GM19468 (cell line): ENCODE measurements at regions not wholly inside any gene's neighbourhood (a gene's known extent, or its start where the extent isn't known, plus 50 kb on each side); places are given as distances from the start of the nearest gene placed in this dataset.
"Not testable (repeated sequence)": the region's sequence is repeated elsewhere in the genome, so short reads cannot be mapped to it uniquely, and the experiment has no call there.

Experiments used
- ATAC-seq: cut with Tn5 transposase; IDR thresholded peaks from one replicate; pipeline ENCODE4 v1.9.1; 2021; ENCODE audit warnings: mild to moderate bottlenecking, moderate library complexity, moderate number of reproducible peaks; ENCODE audit not compliant: unreplicated experiment; ENCODE audit errors: extremely low read depth

DNA sequence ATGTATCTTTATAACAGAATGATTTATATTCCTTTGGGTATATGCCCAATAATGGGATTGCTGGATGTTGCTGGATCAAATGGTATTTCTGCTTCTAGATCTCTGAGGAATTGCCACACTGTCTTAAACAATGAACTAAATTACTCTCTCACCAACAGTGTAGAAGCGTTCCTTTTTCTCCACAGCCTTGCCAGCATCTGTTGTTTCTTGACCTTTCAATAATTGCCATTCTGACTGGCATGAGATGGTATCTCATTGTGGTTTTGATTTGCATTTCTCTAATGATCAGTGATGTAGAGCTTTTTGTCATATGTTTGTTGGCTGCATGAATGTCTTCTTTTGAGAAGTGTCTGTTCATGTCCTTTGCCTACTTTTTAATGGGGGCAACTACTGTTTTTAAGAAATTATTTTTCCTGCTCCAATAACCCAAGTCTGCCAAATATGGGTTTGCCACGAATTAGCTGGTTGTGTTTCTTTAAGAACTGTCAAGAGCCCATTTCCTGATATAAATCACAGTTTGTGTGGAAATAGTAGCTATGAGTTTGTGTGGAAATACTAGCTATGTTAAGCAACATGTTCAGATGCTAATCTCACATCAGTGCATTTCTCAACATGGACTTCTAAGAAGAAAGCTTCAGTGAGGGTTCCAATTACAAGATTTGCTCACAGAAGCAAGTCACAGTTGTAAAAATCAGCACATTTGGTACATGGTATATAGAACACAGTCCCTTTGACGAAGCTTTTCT lies 259.4 kb downstream of the ANAPC1 start:
- ATAC-seq: no peak

DNA sequence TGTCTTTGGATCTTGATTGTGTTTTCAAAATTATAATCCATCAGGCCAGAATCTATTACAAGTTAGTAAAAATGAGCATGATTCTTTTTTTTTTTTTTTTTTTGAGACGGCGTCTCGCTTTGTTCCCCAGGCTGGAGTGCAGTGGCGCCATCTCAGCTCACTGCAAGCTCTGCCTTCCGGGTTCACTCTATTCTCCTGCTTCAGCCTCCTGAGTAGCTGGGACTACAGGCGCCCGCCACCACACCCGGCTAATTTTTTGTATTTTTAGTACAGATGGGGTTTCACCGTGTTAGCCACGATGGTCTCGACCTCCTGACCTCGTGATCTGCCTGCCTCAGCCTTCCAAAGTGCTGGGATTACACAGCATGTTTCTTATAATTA lies 258.8 kb downstream of the ANAPC1 start:
- ATAC-seq: not testable (repeated sequence)

DNA sequence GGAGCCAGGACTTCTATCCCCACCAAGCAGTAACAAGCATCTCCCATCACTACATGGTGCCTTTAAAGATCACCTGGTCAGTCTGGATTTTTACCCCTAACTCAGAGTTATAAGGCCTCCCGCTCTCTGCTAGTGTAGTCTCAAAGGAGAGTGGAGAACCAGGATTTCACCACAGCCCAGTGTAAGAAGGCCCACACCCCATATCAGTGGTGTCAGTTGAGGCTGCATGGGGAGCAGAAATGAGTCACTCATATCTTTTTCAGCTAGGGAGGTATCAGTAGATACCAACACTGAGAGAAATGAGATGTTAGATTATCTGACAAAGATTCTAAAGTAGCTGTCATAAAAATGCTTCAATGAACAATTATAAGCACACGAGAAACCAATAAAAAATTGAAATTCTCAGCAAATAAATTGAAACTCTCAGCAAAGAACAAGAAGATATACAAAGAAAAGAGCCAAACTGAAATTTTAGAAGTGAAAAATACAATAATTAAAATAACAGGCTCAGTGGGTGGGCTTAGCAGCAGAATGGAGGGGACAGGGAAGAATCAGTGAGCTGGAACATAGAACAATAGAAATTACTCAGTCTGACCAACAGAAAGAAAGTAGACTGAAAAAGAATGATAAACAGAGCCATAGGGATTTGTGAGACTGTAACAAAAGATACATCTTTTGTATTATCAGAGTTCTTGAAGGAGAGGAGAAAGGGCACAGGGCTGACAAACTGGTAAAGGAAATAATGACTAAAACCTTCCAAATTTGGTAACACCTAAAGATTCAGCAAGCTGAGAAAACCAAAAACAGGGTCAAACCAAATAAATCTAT lies 257.7 kb downstream of the ANAPC1 start:
- ATAC-seq: no peak

DNA sequence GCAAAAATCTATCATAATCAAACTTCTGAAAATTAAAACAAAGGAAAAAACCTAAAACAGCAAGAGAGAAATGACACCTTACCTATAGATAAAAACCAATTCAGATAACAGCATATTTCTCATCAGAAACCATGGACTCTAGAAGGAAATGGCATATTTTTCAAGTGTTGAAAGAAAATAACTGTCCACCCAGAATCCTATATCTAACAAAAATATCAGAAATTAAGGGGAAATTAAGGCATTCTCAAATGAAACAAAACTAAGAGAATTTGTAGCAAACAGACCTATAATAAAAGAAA lies 257.2 kb downstream of the ANAPC1 start:
- no peak for ATAC-seq

DNA sequence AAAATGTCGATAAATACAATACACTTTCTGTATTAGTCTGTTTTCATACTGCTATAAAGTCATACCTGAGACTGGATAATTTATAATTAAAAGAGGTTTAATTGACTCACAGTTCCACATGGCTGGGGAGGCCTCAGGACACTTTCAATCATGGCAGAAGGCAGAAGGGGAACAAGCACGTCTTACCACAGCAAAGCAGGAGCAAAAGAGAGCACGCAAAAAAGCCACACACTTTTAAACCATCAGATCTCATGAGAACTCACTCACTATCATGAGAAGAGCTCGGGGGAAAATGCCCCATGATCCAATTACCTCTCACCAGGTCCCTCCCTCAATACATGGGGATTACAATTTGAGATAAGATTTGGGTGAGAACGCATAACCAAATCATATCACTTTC lies 256.7 kb downstream of the ANAPC1 start:
- no peak for ATAC-seq

DNA sequence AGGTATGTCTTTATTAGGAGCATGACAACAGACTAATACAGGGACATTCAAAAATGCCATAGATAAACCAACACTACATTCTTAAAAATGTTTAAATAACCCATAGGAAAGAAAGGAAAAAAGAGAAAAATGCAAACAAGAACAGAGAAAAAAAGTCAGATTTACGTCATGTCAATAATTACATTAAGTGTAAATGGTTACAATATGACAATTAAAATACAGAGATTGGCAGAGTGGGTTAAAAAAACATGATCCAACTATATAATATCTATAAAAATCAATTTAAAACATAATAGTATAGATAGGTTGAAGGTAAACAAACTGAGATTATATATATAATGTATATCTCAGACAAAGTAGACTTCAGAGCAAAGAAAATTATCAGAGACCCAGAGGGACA lies 255.8 kb downstream of the ANAPC1 start:
- ATAC-seq: no peak

- no peak for ATAC-seq
Observed at GRCh38 chr2:111629983-111630382, 254.0 kb downstream of the ANAPC1 start.

- ATAC-seq: no peak
Observed at GRCh38 chr2:111632661-111633060, 251.3 kb downstream of the ANAPC1 start.

DNA sequence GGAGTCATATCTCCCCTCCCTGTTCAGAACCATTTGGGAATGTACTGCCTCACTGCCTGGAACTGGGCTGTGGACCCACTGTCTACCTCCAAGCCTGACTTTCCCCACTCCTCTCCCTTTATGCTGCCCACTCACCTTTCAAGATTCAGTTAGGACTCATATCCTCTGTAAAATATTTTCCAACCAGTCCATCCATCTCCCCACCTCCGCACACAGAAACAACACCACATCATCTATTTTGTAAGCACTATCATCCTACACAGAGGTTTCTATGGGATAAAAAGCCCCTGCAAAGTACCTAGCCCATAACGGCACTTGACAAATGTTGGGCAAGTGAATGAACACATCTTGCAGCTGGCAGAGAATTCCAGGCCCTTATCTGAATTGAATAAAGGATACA lies 250.8 kb downstream of the ANAPC1 start:
- no peak for ATAC-seq

DNA sequence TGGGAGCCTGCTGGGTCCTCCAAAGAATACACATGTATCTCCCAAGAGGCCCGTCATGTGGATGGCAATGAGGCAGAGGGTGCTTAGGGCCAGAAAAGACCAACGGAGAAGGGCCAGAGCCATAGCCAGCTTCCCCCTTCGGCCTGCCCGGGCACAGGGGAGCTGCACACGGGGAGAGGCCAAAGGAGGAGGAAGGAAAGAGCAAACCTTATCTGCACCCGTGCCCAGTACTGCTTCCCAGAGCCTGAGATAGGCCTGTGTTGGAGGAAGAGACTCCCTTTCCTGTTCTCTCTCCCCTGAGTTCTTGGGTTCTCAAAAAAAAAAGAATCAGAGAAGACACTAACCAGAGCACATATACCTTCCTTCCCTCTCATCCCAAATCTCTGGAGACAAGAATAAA lies 250.3 kb downstream of the ANAPC1 start:
- no peak for ATAC-seq

DNA sequence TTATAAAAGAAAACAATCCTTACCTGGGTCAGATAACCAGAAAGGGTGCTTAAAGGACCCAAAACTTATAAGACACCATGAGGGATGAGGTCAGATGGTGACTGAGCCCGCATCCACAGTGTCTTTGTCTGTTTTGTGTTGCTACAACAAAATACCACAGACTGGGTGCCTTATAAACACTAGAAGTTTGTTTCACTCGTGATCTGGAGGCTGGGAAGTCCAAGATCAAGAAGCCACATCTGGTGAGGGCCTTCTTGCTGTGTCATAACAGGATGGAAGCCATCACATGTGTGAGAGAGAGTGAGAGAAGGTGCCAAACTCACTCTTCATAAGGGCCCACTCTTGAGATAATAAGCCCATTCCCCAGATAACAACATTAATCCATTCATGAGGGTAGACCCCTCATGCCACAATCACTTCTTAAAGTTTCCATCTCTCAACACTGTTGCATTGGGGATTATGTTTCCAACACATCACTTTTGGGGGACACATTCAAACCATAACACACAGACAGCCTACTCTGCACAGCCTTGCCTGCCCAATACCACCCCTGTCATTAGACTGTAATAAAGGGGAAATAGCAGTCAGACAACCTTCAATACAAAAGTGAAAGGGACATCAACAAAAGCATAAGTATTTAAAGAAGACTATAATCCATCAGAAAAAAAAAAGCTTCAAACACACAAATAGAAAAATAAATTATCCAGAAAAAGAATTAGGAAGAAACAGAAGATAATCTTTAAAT lies 249.8 kb downstream of the ANAPC1 start:
- no peak for ATAC-seq

GRCh38 chr2:111634995-111635538 lies 248.9 kb downstream of the ANAPC1 start:
- ATAC-seq: no peak

DNA sequence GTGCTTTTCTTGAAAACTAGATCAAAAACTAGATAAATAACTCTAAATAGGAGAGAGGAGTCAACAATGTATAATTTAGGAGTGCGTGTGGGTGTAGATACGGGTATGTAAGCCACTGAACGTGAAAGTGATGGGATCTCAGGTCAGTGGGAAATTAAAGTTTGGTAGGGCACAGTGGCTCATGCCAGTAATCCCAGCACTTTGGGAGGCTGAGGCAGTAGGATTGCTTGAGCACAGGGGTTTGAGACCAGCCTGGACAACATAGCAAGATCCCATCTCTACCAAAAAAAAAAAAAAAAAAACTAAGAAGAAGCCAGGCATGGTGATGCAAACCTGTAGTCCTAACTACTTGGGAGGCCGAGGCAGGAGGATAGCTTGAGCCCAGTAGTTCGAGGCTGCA lies 247.1 kb downstream of the ANAPC1 start:
- ATAC-seq: no peak

GRCh38 chr2:111638274-111638877 lies 245.6 kb downstream of the ANAPC1 start:
- no peak for ATAC-seq

GRCh38 chr2:111640480-111640879 lies 243.5 kb downstream of the ANAPC1 start:
- ATAC-seq: no peak

GRCh38 chr2:111642586-111643327 lies 241.2 kb downstream of the ANAPC1 start:
- ATAC-seq: no peak

- no peak for ATAC-seq
Observed at GRCh38 chr2:111643759-111644158, 240.2 kb downstream of the ANAPC1 start.

DNA sequence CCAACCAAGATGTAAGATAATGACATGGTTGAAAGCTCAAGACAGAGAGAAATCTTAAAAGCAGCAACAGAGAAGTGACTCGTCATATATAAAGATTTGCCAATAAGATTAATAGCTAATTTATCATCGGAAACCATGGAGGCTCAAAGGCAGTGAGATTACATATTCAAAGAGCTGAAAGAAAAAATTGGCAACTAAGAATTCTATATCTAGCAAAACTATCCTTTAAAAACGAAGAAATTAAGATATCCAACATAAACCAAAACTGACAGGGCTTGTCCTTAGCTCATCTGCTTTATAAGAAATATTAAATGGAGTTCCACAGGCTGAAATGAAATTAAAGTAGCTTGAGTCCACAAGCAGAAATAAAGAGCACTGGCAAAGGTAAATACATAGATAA lies 236.6 kb downstream of the ANAPC1 start:
- ATAC-seq: no peak

DNA sequence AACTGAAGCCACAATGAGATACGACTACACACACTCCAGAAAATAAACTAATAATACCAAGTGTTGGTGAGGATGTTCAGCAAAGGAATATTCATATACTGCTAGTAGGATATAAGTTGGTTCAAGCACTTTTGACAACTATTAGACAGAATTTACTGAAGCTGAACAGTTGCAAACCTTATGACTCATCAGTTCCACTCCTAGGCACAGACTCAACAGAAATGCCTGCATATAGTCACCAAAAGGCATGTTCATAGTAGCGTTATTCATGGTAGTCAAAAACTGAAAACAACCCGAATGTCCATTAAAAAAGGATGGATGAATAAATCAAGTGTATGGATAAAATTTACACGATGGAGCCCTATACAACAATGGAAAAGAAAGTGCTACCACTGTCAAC lies 232.0 kb downstream of the ANAPC1 start:
- ATAC-seq: no peak

DNA sequence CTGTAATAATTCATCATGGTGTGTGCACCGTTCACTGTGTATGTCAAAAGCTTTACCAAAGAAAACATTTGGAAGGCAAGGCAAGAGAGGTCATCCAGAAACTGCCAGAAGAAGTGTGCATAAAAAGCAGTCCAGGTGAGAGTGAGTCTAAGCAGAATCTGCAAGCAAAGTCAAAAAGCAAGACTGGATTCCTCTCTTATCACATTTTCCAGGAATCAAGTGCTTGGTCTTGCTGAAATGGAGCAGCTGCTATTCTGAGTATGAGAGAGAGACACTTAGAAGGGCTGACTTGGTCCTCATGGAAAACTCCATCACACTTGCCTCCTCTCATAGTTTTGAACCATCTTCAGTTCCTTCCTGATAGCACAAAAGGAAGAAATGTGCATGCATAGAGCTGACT lies 231.3 kb downstream of the ANAPC1 start:
- no peak for ATAC-seq
